Heart left ventricle (tissue), 16 donors: ENCODE measurements at regions not wholly inside any gene's neighbourhood (a gene's known extent, or its start where the extent isn't known, plus 50 kb on each side); places are given as distances from the start of the nearest gene placed in this dataset.

ENCODE experiments used
- ATAC-seq, 4 donors: fragments of 200-7000 bp; cut with Tn5 transposase; one replicate each; pipeline ENCODE4 v1.9.1; 2020 to 2022; ENCODE audit warnings: moderate library complexity in 4 of 4, mild to moderate bottlenecking in 3 of 4, moderate number of reproducible peaks in 1 of 4
- DNase-seq, 5 donors: peaks; one replicate each; pipeline ENCODE4 v3.0.0-alpha.2; 2020
- H3K27ac ChIP-seq, 12 donors: fragments of 200-600 bp; sonication (generic) in 4 of 12; one replicate each; pipeline versions ENCODE4 v1.5.0 to v1.8.0; 2016 to 2022; ENCODE audit warnings: mild to moderate bottlenecking in 2 of 12
- H3K27me3 ChIP-seq, 9 donors: fragments of 200-600 bp; sonication (generic) in 2 of 9; one replicate each; pipeline versions ENCODE4 v1.5.1 to v1.8.0; 2016 to 2022; ENCODE audit warnings: mild to moderate bottlenecking in 3 of 9
- H3K36me3 ChIP-seq, 9 donors: fragments of 200-600 bp; sonication (generic) in 2 of 9; one replicate each; pipeline versions ENCODE4 v1.5.0 to v1.8.0; 2018 to 2022; ENCODE audit warnings: mild to moderate bottlenecking in 2 of 9
- H3K4me1 ChIP-seq, 12 donors: fragments of 200-600 bp; sonication (generic) in 4 of 12; one replicate each; pipeline versions ENCODE4 v1.5.0 to v1.8.0; 2016 to 2022; ENCODE audit warnings: mild to moderate bottlenecking in 3 of 12
- H3K4me3 ChIP-seq, 12 donors: fragments of 200-600 bp; sonication (generic) in 4 of 12; one replicate each; pipeline versions ENCODE4 v1.5.0 to v1.8.0; 2017 to 2022; ENCODE audit warnings: mild to moderate bottlenecking in 9 of 12, moderate library complexity in 4 of 12
- H3K9me3 ChIP-seq, 12 donors: fragments of 200-600 bp; sonication (generic) in 4 of 12; one replicate each; pipeline versions ENCODE4 v1.5.0 to v1.8.0; 2016 to 2022; ENCODE audit warnings: mild to moderate bottlenecking in 1 of 12
- POLR2A ChIP-seq, 2 donors: fragments of 450-650 bp; IDR thresholded peaks; one replicate each; pipeline ENCODE4 v1.6.1; 2017; ENCODE audit warnings: antibody characterized with exemption in 2 of 2, mild to moderate bottlenecking in 2 of 2, moderate library complexity in 2 of 2
- WGBS, 4 donors: extraction: QIAGEN DNeasy Blood & Tissue Kit in 2 of 4; methylation state at CpG; one replicate each; pipeline versions ENCODE4 v1.1.5 to v1.1.7; 2013 to 2018; 5-methylcytosine and 5-hydroxymethylcytosine counted together
- intact Hi-C, 10 donors: fragments of 100-400 bp; cut with DNase I; formaldehyde crosslinking; loops; one replicate each; pipeline versions ENCODE4 v1.11.1 to v1.14.2; 2022
- TF ChIP-seq, protein P1 (sequence below), 12 donors: fragments of 200-600 bp; sonication (generic) in 4 of 12; IDR thresholded peaks; one replicate each; pipeline versions ENCODE4 v1.5.0 to v1.8.0; 2018 to 2022; ENCODE audit warnings: antibody characterized with exemption in 12 of 12, mild to moderate bottlenecking in 5 of 12
- donor health status: ischemic (EF 13 %, LVEDD 7.1; RV severe dilation, severe dysfunction).
- donor health status: healthy with polysubstance abuse.
- donor health status: DM: no; HTN: yes; CAD: no.
- donor health status: DM: no; HTN: no; CAD: no.
- donor health status: ischemic (EF 25% LVEDD 6.9; RV normal size, moderate dysfunction).
- donor health status: ischemic (EF 25% LVEDD 5.7; RV mildly dilated, moderate dysfunction).
- donor health status: healthy.
- donor health status: DM: yes; HTN: yes; CAD: no.
- donor health status: ischemic (EF 35%, LVEDD 5.7; RV mildly dilated, moderate dysfunction).
- donor health status: nonischemic (EF 11% LVEDD 7.7; RV severe dilation, severe dysfunction).
- donor health status: DM: yes; HTN: yes; CAD: no.
- donor health status: PGD.
- donor health status: ischemic (EF 29% LVEDD 5.4; RV normal size, mild dysfunction).
- donor health status: nonischemic (EF 23%, LVEDD 6.1; RV moderate dilation, normal function).

DNA sequence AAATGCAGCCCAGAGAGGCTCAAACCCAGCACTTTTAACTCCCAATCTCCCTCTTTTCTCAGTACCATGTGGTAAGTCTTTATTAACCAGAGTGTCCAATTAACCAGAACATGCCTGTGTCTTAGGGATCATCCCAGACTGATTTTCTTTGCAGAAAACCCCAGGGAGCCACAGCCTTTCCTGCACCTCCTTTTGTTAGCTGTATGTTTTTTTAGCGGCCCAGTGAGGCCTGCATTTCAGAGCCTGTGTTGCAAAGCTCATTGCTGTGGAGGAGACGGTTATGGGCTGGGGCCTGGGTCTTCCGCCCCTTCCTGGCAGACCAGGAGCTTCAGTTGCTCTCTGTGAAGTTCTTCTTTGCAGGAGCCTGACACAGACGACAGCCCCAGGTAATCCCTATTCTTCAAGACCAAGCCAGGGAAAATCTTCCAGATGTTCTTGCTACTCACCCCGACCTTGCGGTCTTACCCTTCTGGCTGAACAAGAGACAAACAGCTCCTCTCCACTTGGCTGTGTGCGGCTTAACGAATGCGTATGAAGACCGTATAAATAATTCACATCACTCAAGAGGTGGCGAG lies 70.7 kb upstream of the TSHZ3 start:
- H3K27me3 ChIP-seq = peaks cover 0 to 32% (median 0%) of the 10 kb centered on the region in 9 donors
- ATAC-seq = no peak
- no peaks in the 10 kb centered on the region for H3K36me3 ChIP-seq
- DNase-seq = no peak
- H3K9me3 ChIP-seq = no peaks in the 10 kb centered on the region
- intact Hi-C loops = no loop called here
- H3K4me1 ChIP-seq = no peaks in the 10 kb centered on the region
- no peak overlapping the region for H3K4me3 ChIP-seq
- WGBS, 4 donors = 63 to 77% (median 64%) methylated on average over 11 of the region's 11 CpGs
- no peak overlapping the region for H3K27ac ChIP-seq
- TF ChIP-seq, protein P1, sequence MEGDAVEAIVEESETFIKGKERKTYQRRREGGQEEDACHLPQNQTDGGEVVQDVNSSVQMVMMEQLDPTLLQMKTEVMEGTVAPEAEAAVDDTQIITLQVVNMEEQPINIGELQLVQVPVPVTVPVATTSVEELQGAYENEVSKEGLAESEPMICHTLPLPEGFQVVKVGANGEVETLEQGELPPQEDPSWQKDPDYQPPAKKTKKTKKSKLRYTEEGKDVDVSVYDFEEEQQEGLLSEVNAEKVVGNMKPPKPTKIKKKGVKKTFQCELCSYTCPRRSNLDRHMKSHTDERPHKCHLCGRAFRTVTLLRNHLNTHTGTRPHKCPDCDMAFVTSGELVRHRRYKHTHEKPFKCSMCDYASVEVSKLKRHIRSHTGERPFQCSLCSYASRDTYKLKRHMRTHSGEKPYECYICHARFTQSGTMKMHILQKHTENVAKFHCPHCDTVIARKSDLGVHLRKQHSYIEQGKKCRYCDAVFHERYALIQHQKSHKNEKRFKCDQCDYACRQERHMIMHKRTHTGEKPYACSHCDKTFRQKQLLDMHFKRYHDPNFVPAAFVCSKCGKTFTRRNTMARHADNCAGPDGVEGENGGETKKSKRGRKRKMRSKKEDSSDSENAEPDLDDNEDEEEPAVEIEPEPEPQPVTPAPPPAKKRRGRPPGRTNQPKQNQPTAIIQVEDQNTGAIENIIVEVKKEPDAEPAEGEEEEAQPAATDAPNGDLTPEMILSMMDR (IDR thresholded peaks at IDR 0.05) = no peak
- TF ChIP-seq POLR2A (IDR thresholded peaks at IDR 0.05) = no peak

DNA sequence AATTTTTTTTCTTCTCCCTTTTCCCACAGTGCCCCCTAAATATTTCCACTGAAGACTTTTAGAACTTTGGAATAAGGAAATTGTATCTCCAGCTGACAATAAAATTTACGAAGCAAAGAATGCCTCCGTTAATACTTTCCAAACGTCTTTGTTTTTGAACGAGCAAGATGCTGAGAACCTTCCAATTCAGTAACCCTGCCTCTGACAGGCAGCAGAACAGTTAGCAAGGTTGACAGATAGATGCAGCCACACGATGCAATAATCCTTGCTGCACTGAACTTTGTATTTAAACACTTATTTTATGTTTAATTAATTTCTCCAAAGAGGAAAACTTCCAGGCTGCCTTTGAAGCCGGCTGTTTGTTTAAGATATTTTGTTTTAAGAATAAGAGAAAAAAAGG lies 71.8 kb upstream of the TSHZ3 start:
- Histone ChIP-seq H3K27ac (no peak overlapping the region), H3K4me1 (no peaks in the 10 kb centered on the region), H3K4me3 (no peak overlapping the region), H3K9me3 (no peaks in the 10 kb centered on the region), H3K36me3 (no peaks in the 10 kb centered on the region), H3K27me3 (peaks cover 0 to 30% (median 0%) of the 10 kb centered on the region in 9 donors)
- TF ChIP-seq POLR2A (IDR thresholded peaks at IDR 0.05) = no peak
- TF ChIP-seq, protein P1 (IDR thresholded peaks at IDR 0.05) = no peak
- 43 to 48% (median 45%) methylated on average over 6 of the region's 6 CpGs for WGBS, 4 donors
- no peak for DNase-seq
- no peak for ATAC-seq
- intact Hi-C loops = no loop called here

DNA sequence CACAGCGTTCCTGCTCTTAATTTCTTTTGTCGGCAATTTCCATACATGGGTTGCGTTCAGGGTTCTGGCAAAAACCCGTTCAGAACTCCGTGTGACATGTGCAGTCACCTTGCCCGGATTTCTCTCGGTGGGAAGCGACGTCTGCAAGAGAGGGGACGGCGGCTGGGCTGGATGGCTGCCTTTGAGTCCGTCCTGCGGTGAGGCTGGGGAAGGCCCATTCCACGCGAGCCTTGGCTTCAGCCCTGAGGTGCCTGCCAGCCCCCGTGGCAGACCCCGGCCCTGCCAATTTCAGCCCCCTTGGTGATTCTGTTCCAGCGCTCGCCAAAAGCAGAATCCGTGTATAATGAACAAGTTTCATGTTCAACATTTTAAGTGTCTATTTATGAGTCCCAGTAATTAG lies 72.6 kb upstream of the TSHZ3 start:
- TF ChIP-seq, protein P1 (IDR thresholded peaks at IDR 0.05) = no peak
- no peak for TF ChIP-seq POLR2A (IDR thresholded peaks at IDR 0.05)
- ATAC-seq (no peak), DNase-seq (no peak)
- no peaks in the 10 kb centered on the region for H3K36me3 ChIP-seq
- no peaks in the 10 kb centered on the region for H3K4me1 ChIP-seq
- peaks cover 0 to 30% (median 0%) of the 10 kb centered on the region in 9 donors for H3K27me3 ChIP-seq
- no peak overlapping the region for H3K27ac ChIP-seq
- H3K9me3 ChIP-seq = no peaks in the 10 kb centered on the region
- intact Hi-C loops = no loop called here
- no peak overlapping the region for H3K4me3 ChIP-seq
- 66 to 78% (median 71%) methylated on average over 20 of the region's 20 CpGs for WGBS, 4 donors

DNA sequence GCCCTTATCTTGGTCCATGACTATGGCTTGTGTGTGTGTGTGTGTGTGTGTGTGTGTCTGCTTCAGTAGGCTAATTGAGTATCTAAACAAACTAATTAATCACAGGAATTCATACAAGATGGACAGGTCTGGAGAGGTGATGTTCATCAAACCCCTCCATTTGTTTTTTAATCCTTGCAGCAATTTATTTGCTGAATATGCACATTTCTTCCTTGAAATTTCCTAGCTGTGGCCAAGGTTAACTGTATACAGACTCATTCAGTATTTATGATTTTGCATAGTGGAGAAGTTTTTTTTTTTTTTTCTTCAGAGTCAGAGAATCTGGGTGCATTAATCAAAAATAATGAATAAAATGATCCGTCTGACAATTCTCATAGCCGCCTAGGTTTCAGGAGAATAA lies 74.7 kb upstream of the TSHZ3 start:
- Histone ChIP-seq H3K27me3 (peaks cover 0 to 16% (median 0%) of the 10 kb centered on the region in 9 donors), H3K4me1 (no peaks in the 10 kb centered on the region), H3K36me3 (no peaks in the 10 kb centered on the region), H3K27ac (no peak overlapping the region), H3K9me3 (no peaks in the 10 kb centered on the region), H3K4me3 (no peak overlapping the region)
- ATAC-seq (no peak), DNase-seq (no peak)
- TF ChIP-seq, protein P1 (IDR thresholded peaks at IDR 0.05) = no peak
- no peak for TF ChIP-seq POLR2A (IDR thresholded peaks at IDR 0.05)
- 87 to 95% (median 91%) methylated on average over 2 of the region's 2 CpGs for WGBS, 4 donors
- intact Hi-C loops = no loop called here
